Breast epithelium (tissue), 3 donors: ENCODE measurements at regions not wholly inside any gene's neighbourhood (a gene's known extent, or its start where the extent isn't known, plus 50 kb on each side); places are given as distances from the start of the nearest gene placed in this dataset.
"Not testable (repeated sequence)": the region's sequence is repeated elsewhere in the genome, so short reads cannot be mapped to it uniquely, and the experiment has no call there.

Experiments
- CTCF ChIP-seq, 3 donors: fragments of 450-650 bp; IDR thresholded peaks; one replicate each; pipeline ENCODE4 v1.5.1; 2016 to 2017; ENCODE audit warnings: antibody characterized with exemption in 3 of 3, mild to moderate bottlenecking in 3 of 3, moderate library complexity in 3 of 3
- POLR2A ChIP-seq: fragments of 450-650 bp; IDR thresholded peaks from one replicate; pipeline ENCODE4 v1.6.1; 2016; ENCODE audit warnings: antibody characterized with exemption, mild to moderate bottlenecking, moderate library complexity

GRCh38 chr6:150757807-150758206 is 107.7 kb upstream of the MTHFD1L start:
- not testable (repeated sequence) for TF ChIP-seq CTCF (IDR thresholded peaks at IDR 0.05); POLR2A
